ENCODE measurements at regions not wholly inside any gene's neighbourhood (a gene's known extent, or its start where the extent isn't known, plus 50 kb on each side); places are given as distances from the start of the nearest gene placed in this dataset.

DNA sequence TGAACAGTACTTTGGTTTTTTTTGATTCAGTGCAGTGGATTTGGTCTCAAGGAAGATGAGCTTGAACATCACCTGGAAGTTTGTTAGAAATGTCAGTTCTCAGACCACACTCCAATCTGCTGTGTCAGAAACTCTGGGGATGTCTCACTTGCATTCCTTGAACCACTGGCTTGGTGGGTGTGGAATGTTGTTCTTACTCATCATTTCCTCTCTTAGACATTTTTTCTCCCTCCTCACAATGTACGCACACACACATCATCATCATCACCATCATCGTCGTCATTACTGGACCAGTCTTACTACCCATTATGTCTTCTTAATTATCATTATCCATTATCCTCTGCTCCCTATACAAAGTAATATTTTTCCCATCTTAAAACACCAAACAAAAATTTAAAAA lies 91.9 kb upstream of the KCNK2 start:
- TF ChIP-seq, protein P1, sequence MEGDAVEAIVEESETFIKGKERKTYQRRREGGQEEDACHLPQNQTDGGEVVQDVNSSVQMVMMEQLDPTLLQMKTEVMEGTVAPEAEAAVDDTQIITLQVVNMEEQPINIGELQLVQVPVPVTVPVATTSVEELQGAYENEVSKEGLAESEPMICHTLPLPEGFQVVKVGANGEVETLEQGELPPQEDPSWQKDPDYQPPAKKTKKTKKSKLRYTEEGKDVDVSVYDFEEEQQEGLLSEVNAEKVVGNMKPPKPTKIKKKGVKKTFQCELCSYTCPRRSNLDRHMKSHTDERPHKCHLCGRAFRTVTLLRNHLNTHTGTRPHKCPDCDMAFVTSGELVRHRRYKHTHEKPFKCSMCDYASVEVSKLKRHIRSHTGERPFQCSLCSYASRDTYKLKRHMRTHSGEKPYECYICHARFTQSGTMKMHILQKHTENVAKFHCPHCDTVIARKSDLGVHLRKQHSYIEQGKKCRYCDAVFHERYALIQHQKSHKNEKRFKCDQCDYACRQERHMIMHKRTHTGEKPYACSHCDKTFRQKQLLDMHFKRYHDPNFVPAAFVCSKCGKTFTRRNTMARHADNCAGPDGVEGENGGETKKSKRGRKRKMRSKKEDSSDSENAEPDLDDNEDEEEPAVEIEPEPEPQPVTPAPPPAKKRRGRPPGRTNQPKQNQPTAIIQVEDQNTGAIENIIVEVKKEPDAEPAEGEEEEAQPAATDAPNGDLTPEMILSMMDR (IDR thresholded peaks at IDR 0.05), result no peak
- TF ChIP-seq POLR2A (IDR thresholded peaks at IDR 0.05) (no peak), EP300 (IDR thresholded peaks at IDR 0.05) (no peak)

All from sigmoid colon (tissue), 4 donors.